IPS-NIHi11 (cell line): ENCODE measurements at regions not wholly inside any gene's neighbourhood (a gene's known extent, or its start where the extent isn't known, plus 50 kb on each side); places are given as distances from the start of the nearest gene placed in this dataset.
"Not testable (repeated sequence)": the region's sequence is repeated elsewhere in the genome, so short reads cannot be mapped to it uniquely, and the experiment has no call there.

Source experiments
- DNase-seq: peaks from one replicate; pipeline ENCODE4 v3.0.0; 2012; ENCODE audit warnings: mixed read lengths, low spot score

DNA sequence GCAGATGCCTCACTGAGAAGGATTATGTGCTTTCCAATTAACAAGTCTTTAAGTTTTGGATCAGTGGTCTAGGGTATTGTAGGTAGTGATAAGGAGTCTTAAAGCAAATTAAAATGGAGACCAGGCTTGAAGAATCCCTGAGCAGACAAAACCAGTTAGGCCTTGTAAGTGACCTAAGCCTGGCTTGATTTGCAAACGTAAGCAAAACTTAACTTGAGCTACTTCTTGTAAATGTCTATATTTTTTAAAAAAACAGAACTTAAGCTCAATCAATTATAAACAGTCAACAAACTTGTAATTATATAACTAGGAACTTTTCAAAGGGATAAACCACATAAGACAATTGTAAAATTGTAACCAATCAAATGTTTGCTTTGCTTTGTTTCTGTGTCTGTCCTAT is 72.7 kb upstream of the NALF2 start:
- DNase-seq = no peak

DNA sequence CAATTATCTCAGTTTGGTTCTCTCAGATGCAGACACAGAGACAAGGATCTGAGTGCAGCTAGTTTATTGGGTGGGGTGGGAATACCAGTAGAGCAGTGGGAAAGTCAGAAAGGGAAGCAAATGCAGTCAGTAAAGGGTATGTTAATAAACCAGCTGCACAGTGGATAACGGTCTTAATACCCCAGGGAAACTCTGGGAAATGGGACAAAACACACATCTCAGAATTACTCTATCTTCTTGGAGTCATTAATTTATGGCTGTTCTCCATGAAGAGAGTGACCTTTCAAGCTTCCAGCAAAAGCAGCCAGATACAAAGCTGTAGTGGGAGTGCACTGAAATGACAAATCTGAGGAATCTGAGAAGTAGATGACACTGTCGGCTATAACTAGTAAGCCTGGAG is 73.3 kb upstream of the NALF2 start:
- DNase-seq = no peak

DNA sequence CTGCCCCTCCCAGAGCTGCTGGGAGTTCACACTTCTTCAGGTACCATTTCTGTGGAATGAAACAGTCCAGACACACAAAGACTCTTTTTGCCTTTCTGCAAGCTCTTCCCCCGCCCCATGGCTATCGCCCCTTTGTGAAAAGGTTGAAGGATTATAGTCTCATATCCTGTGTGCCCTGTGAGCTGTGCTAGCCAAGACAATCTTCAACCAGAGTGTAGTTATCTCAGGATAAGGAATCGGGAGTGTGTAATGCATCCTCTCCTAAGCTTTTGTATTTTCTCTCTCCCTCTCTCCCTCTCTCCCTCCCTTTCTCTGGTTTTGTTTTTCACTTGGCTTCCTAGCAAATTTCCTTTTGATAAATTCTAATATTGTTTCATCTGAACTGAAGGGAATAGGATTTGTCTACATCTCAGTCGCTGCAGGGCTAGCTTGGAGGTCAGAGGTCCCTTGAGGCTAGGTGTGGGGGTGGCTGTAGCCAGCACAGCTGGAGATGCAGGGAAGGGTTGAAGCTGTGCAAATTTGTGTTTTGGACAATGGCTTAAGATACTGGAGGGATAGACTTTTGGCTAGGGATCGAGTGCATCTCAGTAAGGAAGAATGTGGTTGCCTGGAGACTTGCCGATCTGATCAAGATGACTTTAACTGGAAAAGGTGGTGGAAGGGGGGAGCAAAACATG is 74.6 kb upstream of the NALF2 start:
- no peak for DNase-seq

DNA sequence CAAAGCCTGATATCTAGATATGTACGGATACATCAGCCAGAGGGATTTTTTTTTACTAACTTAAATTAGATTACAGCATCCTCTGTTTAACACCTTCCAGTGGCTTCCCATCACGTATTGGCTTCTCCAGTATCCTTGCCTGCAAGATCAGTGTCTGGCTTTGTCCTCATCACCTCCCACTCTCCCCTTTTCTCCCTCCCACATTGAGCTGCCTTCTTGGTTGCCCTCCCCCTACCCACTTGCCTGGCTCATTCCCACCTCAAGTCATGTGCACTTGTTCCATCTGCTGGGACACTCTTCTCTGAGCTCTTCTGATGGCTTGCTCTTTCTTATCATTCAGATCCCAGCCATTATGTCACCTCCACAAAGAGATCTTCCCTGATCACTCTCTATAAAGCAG is 75.9 kb upstream of the NALF2 start:
- DNase-seq = no peak

DNA sequence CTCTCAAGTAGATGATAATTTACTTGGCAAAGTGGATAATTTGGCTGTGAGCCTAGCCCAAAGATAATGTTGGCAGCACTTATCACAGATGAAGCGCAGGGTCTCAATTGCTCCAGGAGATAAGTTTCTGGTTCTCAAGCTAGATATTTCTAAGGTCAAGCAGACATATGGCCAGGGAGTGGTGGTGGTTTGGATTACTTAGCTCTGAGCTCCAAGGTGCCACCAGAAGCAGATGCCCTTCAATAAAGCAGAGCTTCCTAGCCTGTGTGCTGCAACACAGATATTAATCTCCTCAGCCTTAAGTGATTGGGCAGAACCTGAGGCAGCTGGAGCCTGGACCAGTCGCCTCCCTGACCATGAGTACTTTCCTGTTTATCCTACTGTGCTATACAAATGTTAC is 79.2 kb upstream of the NALF2 start:
- DNase-seq = no peak

DNA sequence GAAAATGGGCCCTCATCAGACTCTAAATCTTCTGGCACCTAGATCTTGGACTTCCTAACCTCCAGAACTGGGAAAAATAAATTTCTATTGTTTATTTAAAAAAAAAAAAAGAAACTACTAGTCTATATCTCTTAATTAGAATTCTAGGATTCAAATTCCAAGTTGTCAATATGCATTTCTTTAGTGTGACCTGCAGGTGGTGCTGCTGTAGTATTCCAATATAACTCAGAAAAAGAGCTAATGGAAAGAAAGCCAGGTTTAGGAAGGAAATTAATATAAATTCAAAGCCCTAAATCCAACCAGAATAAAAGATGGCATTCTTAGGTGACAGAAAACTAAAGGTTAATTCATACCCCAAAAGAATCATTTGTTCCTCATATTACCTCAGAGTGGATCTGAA is 80.0 kb upstream of the NALF2 start:
- peak; percentile 5 for DNase-seq

DNA sequence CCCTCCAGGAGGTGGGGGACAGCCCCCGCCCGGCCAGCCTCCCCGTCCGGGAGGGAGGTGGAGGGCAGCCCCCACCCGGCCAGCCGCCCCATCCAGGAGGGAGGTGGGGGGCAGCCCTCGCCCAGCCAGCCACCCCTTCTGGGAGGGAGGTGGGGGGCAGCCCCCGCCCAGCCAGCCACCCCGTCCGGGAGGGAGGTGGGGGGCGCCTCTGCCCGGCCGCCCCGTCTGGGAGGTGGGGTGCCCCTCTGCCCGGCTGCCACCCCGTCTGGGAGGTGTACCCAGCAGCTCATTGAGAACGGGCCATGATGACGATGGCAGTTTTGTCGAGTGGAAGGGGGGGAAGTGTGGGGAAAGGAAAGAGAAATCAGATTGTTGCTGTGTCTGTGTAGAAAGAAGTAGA is 81.9 kb upstream of the NALF2 start:
- DNase-seq = not testable (repeated sequence)

DNA sequence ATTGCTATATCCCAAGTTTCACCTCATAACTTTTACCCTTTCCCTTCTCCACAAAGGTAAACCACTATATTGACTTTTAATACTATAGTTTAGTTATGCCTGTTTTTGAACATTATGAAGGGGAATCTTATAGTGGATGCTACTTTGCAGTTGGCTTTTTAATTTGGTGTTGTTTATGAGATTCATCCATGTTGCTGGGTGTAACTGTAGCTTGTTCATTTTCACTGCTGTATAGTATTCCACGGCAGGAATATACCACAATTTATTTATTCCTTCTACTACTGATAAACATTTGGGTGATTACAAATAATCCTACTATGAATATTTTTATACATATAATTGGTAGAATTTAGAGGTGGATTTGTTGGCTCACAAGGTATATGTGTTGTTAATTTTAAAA is 88.4 kb upstream of the NALF2 start:
- no peak for DNase-seq

DNA sequence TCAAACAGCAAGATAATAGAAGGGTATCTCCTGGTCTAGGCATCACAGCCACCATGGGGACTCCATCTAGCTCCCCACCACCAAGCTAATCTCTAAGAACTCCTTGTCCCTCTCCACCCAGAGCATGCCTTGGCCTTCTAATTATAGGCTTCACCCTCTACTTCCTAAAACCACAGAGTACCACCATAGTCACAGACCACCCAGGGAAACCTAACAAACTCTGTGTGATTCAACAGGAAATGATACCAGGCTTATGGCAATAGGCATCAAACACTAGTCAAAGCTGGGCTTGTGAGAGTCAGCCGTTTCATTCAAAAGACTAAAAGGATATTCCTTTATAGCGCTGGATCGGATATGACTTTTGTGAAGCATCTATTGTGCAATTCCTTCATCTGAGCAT is 91.5 kb upstream of the NALF2 start:
- no peak for DNase-seq

DNA sequence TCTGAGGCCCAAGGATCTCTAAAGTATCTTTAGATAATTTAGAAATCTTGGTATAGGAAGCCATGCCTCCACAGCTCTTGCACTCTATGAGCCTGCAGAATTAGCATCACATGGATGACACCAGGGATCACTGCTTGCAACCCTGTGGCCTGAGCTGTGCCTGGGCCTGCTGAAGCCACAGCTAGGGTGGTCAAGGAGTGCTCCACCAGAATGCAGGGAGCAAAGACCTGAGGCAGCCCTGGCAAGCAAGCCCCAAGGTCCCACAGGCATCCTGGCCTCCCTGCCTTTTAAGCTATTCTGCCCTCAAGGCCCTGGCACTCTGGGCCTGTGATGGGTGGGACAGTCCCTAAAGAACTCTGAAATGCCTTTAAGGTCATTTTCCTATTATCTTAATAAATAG is 105.2 kb upstream of the NALF2 start:
- DNase-seq = no peak

DNA sequence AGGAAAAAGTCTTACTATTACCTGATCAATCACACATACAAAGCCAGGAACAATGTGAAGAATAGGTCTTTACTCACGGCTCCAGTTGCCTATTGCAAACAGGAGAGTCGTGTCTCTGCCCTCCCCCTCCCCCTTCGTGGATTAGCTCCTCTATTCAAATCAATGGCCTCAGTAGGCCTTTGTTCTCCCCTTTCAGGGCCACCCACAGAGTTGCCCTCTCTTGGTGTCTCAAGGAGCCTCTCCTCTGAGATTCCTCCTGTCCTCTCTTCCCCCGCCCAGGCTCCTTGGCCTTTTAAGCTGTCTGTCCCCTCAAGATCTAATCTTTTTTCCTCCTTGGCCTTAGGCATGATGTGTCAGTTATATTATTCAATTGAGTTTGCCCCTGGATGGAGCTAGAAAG is 107.2 kb upstream of the NALF2 start:
- DNase-seq = peak; percentile 35

DNA sequence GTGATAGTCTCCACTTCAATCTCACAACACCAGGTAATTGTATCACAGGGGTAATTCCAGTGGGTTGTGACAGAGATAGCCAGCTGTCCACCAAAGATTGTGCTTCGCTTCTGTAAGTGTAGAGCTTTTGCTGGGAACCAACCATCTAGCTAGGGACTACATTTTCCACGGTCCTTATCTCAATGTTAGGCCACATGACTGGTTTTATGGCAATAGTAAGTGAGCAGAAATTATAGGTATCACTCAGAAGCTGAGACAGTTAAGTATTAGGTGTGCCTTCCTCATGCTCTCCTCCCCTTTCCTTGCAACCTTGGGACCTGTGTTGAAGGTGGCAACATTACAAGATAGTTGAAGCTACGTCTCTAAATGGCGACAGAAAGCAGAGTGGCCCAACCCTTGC is 108.8 kb upstream of the NALF2 start:
- no peak for DNase-seq

DNA sequence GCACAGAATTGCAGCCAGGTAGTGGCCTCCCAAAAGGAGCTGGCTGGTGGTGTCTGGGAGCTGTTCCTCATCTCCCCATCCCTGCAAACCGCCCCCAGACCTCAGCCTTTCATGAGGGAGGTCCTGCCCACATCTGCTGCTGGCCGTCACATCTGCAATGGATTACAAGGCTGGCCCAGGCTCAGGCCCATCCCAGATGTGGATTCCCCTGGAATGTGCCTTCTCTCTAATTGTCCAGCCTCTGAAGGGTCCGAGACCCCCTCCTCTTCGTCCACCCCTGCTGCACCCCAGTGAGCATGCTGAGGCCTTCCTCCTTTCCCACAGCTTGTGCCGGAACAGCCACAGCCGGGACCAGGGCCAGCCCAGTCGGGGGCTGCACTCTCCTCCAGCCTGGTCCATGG is 115.0 kb upstream of the NALF2 start:
- DNase-seq = no peak

DNA sequence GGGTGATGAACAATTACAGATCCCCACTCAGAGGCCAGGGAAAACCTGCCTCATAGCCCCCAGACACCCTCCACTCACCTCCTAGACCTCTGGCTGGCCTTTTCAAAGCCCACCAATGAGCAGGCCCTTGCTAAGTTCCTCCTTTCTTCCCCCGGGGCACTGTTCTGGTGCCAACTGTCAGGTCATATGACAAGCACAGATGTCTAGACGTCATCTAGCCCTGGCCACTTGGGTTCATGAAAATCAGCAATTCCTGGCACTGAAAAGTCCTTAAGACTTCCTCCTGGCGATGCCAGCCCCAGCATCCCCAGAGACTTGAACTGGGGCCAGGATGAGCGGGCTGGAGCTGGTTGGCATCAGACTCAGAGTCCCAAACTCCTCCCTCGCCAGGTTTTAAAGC is 115.6 kb upstream of the NALF2 start:
- DNase-seq = no peak

DNA sequence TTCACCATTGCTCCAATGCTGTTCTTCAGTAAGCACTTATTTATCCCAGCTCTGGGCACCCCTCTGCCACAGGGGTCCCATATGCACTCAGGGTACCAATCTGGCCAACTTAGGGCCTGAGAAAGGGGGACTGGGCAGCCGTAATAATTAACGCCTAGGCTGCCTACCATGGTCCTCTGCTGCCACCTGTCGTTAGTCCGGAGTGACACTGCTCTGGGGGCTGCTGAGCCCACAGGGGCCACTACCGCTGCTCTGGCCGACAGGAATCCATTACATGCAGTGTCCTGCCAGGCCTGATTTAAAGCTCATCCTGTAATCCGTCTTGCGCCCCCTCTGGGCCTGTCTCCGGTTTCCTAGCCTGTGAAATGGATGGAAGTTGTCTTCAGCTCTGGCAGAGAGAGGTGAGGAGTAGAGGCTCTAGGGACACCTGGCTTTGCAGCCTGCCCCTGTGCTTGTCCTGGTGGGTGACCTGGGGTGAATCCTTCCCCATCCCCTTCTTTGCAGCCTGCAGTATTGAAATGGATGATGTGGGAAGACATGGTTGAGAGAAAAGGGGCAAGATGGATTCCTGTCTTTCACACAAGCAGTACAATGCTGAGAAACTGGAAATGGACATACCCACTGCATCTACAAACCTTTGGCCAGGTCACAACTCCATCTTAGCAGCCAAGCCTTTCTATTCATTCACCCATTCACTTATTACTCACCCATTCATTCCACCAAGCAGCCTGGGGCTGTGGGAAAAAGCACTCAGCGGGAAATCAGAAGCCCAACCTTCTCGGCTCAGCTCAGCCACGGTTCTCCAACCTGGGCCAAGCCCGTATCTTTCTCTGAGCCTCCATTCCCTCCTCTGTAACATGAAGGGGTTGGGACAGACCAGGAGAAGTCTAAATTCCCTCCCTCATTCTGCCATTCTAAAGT is 116.3 kb upstream of the NALF2 start:
- DNase-seq = peak; percentile 88

DNA sequence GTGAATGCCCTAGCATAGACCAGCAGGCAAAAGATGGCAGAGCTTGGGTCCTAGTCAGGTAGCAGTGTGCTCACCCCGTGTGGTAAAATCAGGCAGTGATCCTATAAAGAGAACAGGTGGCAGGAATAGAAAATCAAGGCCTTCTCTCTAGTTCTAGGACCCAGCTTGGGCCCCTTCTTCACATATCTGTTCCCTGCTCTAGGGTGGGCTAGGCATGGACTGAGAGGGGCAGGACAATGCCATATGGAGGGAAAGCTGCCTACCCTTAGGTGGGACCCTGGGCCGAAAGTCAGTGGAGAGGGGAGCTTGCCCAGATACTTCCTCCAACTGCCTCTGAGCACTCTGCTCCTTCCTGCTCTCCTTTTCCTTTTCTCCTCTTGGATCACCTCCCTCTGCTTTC is 117.4 kb upstream of the NALF2 start:
- DNase-seq = no peak

DNA sequence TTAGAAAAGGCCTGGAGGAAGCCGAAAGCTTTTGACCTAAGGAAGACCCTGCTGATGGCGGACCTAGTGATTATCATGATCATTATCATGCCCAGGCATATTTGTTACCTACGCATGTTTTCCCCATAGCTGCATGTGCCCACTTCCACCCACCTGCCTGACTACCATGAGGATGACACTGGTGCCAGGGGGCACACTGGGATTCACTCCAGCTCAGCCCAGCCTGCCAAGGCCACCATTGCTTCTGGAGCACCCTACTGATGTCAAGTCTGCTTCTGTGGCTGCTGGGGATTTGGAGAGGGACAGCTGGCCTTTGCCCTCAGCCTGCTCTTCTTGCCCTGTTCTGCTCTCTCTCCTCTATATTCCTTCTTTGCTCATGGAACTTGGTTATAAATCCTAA is 124.7 kb upstream of the NALF2 start:
- DNase-seq = no peak

DNA sequence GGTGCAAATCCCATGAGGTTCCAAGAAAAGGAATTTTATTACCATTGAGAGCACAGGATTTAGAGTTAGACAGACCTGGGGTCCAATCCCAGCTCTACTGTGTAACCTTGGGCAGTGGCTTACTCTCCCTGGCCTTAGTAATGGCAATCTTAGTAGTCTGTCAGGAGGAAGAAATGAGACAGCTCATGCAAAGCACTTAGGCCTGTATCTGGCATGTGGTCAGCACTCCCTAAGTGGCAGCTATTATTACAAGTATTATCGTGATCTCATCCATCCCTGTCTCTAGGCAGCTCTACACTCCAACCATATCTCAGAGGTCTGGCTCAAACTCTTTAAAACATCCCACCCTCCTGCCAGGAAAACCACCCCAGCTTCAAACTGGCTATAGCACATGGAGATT is 129.6 kb upstream of the NALF2 start:
- DNase-seq = no peak

DNA sequence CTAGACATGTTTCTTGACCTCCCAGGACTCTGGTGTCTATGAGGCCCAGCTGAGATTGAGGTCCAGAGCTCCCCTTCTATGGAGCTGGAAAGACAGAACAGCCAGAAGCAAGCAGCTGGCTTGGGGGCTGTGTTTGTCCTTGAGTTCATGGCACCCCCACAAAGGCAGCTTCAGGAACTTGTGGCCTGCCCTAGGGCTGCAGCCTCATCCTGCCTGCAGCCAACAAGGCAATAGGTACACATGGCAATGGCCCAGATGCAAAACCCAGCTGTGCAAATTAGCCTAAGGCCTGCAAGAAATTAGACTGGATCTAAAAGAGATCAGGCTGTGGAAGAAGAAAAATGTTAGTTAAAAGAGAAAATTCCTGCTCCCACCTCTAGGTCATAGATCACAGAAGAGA is 131.7 kb upstream of the NALF2 start:
- no peak for DNase-seq

DNA sequence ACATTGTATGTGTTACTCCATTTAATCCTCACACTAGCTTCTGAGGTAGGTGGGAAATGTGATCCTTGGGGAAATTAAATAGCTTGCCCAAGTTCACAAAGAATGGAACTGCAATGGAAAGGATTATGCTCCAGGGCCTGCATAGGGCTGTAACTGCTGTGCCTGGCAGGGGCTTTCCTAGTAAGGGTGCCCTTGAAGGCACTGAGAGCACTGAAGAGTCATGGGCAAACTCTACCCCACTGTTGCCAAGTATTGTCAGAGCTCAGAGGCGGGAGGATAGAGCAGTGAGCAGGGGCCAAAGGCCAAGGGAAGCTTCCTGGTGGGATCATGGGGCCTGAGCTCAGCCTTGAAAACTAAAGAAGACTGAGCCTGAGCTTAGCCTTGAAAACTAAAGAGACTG is 133.0 kb upstream of the NALF2 start:
- DNase-seq = no peak

DNA sequence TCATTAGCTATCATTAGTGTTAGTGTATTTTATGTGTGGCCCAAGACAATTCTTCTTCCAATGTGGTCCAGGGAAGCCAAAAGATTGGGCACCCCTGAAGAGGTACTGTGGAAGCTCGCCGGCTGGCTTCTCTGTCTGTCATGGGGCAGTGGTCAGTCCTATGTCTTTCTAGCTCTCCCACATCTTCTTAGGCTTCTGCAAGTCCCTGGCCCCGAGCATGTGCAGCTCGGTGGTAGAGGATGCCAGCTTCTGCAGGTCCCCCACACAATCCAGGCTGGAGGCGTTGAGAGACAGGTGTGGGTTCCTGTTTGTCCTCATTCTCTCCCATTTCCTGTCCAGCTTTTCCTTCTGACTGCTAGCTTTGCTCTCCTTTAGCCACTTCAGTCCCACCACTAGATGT is 134.1 kb upstream of the NALF2 start:
- DNase-seq = no peak

DNA sequence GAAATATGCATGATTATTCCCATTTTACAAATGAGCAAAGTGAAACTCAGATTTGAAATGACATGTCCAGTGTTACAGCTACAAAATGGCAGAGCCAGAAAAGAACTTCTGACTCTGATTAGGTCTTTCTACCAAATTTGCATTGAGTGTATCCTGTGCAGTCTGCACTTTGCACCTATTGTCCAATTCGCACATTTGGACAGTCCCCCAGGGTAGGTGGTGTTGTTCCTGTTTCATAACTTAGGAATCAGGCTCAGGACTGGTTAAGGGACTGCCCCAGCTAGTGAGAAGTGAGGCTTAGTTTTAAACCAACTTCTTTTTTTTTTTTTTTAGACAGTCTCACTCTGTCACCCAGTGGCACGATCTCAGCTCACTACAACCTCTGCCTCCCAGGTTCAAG is 137.9 kb upstream of the NALF2 start:
- no peak for DNase-seq

DNA sequence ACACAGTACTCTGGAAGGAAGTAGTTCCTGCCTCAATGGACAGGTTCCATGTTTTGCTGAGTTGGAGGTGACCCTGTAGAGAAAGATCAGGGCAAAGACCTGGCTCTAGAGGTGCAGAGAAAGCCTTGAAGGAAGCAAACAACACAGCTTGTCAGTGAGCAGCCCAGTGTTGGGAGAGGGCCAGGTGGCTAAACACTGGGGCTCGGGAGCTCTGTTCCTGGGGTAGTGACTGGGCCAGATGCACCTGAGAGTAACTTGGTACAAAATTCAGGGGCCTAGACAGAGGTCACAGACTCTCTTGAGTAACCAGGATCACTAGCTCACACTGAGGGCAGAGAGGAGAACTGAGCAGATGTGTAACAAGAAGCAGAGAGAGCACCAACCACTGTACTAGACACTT is 138.4 kb upstream of the NALF2 start:
- no peak for DNase-seq

DNA sequence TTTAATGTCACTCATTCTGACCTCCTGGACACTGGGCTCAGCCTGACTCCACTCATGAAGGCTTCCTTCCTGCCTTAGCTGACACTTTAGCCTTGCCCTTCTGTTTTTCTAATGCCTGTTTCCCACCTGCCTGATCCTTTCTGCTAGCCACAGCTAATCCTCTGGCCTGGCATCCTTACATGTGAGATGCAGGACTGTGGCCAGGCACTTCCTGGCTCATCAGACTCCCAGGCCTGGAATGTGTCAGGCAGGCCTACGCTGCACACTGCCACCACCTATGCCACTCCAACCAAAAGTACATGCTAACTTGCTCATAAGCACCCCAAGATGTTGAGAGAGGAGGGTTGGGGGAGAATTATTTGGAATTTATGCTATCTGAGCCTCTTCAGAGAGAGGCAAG is 138.8 kb upstream of the NALF2 start:
- no peak for DNase-seq
